Left lobe of liver (tissue), 2 donors: ENCODE measurements at regions not wholly inside any gene's neighbourhood (a gene's known extent, or its start where the extent isn't known, plus 50 kb on each side); places are given as distances from the start of the nearest gene placed in this dataset.
"Not testable (repeated sequence)": the region's sequence is repeated elsewhere in the genome, so short reads cannot be mapped to it uniquely, and the experiment has no call there.

Experiments used
- ATAC-seq: fragments of 200-7000 bp; cut with Tn5 transposase; one replicate; pipeline ENCODE4 v1.9.1; 2020; ENCODE audit warnings: mild to moderate bottlenecking, moderate library complexity
- DNase-seq: peaks from one replicate; pipeline ENCODE4 v3.0.0-alpha.2; 2020; ENCODE audit warnings: low spot score
- donor health status: DM: no; HTN: no; CAD: no; lungs with moderate emphysema.
- donor health status: DM: no; HTN: yes; CAD: no.

DNA sequence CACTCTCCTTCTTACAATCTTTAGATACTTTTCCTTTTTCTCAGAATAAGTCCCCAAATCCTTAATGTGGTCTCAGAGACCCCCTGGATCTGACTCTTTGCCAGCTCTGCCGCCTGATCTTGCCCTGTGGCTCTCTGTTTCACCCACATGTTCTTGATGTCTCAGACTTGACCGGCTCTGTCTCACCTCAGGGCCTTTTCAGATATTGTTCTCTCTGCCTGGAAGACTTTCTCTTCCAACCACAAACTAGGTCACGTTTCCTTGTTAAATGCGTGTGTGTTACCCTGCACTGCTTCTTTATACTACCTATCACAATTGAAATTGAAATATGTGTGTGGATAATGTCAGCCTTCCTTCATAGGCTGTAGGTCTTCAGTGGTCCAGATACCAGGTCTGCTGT is 265.4 kb upstream of the NUDT12 start:
- no peak for DNase-seq
- no peak for ATAC-seq

GRCh38 chr5:103821361-103821760 is 258.8 kb upstream of the NUDT12 start:
- ATAC-seq (no peak), DNase-seq (no peak)

GRCh38 chr5:103808464-103809106 is 246.0 kb upstream of the NUDT12 start:
- ATAC-seq = peak; percentile 98
- DNase-seq = no peak

GRCh38 chr5:103804711-103805110 is 242.1 kb upstream of the NUDT12 start:
- no peak for DNase-seq

GRCh38 chr5:103801681-103802080 is 239.1 kb upstream of the NUDT12 start:
- ATAC-seq (no peak), DNase-seq (no peak)

More at GRCh38 chr5:103804711-103805110, 242.1 kb upstream of the NUDT12 start:
- ATAC-seq = no peak

GRCh38 chr5:103800741-103801495 is 238.3 kb upstream of the NUDT12 start:
- DNase-seq = no peak

GRCh38 chr5:103793595-103794182 is 231.1 kb upstream of the NUDT12 start:
- ATAC-seq = no peak
- no peak for DNase-seq

More at GRCh38 chr5:103800741-103801495, 238.3 kb upstream of the NUDT12 start:
- ATAC-seq = no peak

DNA sequence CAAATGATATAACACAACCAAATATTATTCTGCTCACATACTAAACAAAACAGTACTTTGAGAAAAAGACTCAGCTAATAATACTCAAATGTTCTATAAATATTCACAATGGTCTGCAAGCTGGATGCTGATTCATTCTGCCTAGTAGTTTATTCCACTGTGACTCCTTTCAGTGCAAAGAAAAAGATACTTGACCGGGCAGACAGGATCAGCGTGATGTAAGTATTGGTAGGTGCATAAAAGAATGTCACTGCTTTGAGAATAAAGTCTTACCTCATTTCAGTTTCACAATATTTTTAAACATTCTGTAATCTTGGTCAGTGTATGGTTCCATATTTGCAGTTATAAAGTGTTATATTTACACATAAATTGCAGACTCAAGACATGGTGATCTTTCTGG is 223.0 kb upstream of the NUDT12 start:
- DNase-seq (no peak), ATAC-seq (no peak)

DNA sequence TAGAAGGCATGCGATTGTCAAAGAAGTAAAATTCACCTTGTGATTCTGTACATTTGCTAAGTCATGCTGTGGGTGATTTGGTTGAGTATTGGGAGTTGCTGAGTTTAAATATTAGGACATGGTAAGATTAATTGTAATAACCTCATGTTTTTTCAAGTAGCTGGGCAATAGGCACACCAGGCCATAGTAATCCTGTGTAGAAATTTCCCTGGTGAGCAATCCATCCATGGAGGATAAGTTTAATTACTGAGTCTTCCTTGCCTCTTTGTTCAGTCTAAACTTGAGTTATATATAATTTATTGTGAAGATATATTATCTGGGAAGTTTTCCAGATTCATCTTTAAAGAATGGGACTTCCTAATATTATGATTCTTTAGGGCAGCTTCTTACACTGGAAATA is 221.1 kb upstream of the NUDT12 start:
- DNase-seq = no peak
- no peak for ATAC-seq

GRCh38 chr5:103780794-103781193 is 218.2 kb upstream of the NUDT12 start:
- DNase-seq = no peak
- no peak for ATAC-seq

DNA sequence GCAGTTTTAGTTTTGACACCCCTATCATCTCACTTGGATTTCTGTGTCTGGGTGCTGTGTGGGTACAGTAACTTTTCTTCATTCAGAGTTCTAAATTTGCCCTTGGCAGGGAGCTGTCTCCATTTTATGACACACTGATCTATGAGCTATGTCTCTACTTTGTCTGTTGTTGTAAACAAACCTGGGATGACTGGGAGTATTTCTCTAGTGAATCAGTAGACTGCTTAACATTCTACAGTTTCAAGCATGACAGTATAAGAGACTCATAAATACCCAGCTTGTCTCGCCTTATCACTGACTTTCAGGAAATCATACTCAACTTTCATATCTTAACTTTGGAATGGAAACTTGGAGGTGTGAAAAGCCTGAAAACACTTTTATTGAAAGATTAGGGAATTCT is 212.1 kb upstream of the NUDT12 start:
- no peak for ATAC-seq
- no peak for DNase-seq

- DNase-seq (no peak), ATAC-seq (no peak)
Observed at GRCh38 chr5:103772248-103772647, 209.7 kb upstream of the NUDT12 start.

GRCh38 chr5:103764403-103764802 is 201.8 kb upstream of the NUDT12 start:
- ATAC-seq = no peak
- no peak for DNase-seq

DNA sequence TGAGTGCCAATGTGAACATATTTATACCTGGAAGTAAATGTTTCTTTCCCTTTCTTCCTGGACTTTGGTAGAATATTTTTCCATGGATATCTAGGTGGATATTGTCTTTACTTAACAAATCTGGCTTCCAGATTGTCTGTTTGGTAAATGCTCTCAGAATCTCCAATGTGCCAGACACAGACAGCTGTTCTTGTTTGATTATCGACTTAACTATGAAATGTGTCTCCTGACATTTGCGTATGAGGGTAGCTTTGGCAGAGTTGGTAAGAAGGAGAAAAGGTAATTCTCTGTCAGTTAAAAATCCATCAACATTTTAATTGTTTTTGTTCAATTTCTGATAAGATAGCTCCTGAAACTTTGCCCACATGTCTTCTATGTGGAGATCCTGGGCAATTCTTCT is 196.4 kb upstream of the NUDT12 start:
- DNase-seq = no peak
- ATAC-seq = no peak

DNA sequence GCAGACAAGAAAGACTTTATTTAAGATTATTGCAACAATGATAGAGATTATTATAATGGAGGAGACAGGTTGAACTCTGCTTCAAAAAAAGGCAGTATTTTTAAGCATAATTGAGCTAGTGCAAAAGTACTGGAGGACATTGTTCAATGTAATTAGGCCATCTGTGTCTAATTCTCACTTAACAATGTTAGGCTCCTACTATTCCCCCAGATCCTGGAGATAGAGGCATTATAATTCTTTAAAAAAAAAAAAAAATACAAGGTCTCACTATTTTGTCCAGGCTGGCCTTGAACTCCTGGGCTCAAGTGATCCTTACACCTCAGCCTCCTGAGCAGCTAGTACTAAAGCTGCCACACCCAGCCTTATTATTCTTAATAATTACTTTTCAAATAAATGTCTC is 193.4 kb upstream of the NUDT12 start:
- ATAC-seq = no peak
- no peak for DNase-seq

DNA sequence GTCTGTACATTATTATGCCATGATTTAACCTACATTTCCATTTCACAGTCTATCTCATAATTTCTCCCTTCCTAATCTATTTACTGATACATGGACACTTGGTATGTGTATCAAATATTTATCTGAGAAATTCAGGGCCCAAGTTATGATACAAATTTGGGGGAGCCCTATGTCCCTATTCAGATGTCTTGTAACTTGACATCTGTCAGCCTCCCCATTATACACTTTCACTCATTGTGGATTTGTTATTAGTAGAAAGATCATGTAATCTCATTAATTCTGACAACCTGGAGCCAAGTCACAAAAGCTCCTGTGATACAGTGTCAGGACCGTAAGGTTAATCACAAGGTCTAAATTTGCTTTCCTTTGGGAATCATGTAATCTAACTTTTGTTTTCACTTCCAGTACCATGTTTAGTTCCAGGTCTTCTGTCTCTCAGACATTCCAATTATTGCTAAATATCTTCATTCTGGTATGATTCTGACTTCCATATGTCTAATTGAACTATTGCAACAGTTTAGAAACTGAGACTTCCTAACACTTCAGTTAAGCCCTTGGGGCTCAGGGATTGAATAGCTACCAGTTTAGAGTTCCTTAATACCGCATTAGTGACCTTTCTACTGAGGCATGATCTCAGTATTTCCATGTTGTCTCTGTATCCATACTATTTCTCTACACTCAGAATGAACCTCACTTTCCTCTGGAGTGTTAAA is 182.9 kb upstream of the NUDT12 start:
- DNase-seq (no peak), ATAC-seq (no peak)

DNA sequence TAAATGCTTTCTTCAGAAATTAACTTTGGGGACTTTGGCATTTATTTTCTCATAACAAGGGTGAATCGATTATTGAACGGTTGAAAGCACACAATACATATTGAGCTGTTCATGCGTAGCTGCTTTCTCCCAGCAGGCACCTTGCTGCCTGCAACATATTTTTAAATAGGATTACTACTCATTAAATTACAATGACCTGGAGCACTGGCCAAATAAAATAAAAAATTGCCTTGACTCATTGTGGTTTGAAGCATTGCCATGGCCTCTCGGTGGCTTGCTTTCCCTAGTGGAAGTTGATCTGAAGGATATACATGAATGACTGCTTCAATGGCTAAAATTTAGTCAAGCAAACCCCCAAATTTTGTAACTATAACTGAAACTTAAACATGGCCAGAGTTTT is 181.6 kb upstream of the NUDT12 start:
- DNase-seq (no peak), ATAC-seq (no peak)

DNA sequence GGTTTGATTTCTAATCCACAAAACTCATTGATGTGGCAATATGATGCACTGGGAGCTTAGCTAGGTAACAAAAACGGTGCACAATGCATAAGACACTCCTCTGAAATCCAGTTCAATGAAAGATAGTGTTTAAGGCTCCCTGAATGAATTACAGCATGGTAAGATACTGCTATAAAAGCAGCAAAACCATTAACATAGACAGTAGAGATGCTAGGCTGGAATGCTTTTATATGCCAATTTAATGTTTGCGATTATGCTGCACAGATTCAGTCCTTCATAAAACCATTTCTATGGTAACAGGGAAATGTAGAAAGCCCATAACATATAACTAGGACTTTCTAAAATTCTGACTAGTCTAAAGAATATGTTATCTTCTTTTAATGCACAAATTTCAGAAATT is 180.8 kb upstream of the NUDT12 start:
- DNase-seq (no peak), ATAC-seq (no peak)

DNA sequence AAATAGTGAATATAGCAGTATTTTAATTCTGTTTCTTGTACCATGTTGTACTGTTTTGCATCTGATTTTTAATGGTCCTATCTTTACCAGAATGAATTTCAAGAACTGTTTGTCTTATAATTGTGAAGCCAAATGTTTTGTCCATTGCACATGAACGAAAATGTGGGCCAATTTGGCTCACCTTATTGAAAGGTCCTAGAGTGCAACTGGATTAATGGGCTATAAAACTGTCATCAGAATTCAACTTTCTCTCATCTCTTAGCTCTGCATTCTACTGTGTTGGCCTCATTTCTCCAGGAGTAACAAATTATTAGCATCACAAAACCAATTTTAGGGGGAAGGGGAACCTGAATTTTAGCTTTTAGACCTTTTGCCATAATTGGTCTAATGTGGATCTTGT is 179.4 kb upstream of the NUDT12 start:
- DNase-seq = no peak
- ATAC-seq = no peak

- not testable (repeated sequence) for ATAC-seq, DNase-seq
Observed at GRCh38 chr5:103736343-103736742, 173.8 kb upstream of the NUDT12 start.

GRCh38 chr5:103724271-103724670 is 161.7 kb upstream of the NUDT12 start:
- no peak for ATAC-seq
- DNase-seq = no peak

DNA sequence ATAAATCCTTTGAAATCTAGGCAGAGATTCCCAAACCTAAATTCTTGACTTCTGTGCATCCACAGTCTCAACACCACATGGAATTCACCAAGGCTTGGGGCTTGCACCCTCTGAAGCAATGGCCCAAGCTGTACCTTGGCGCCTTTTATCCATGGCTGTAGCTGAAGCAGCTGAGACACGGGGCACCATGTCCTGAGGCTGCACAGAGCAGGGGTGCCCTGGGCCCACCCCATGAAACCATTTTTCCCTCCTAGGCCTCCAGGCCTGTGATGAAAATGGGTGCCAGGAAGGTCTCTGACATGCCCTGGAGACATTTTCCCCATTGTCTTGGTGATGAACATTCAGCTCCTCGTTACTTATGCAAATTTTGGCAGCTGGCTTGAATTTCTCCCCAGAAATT is 158.6 kb upstream of the NUDT12 start:
- ATAC-seq = no peak
- no peak for DNase-seq
